Body of pancreas (tissue), 4 donors: ENCODE measurements at regions not wholly inside any gene's neighbourhood (a gene's known extent, or its start where the extent isn't known, plus 50 kb on each side); places are given as distances from the start of the nearest gene placed in this dataset.
"Not testable (repeated sequence)": the region's sequence is repeated elsewhere in the genome, so short reads cannot be mapped to it uniquely, and the experiment has no call there.

ENCODE experiments used
- POLR2A ChIP-seq, 3 donors: fragments of 450-650 bp; IDR thresholded peaks; one replicate each; pipeline ENCODE4 v1.6.1; 2016; ENCODE audit warnings: antibody characterized with exemption in 3 of 3, mild to moderate bottlenecking in 2 of 3
- TF ChIP-seq, protein P1 (sequence below), 7 experiments: fragments of 450-650 bp in 4 of 7; fragments of 200-600 bp in 3 of 7; sonication (generic) in 3 of 7; IDR thresholded peaks; one replicate each; pipeline ENCODE4 v1.5.1; 2016 to 2019; ENCODE audit warnings: antibody characterized with exemption in 7 of 7

DNA sequence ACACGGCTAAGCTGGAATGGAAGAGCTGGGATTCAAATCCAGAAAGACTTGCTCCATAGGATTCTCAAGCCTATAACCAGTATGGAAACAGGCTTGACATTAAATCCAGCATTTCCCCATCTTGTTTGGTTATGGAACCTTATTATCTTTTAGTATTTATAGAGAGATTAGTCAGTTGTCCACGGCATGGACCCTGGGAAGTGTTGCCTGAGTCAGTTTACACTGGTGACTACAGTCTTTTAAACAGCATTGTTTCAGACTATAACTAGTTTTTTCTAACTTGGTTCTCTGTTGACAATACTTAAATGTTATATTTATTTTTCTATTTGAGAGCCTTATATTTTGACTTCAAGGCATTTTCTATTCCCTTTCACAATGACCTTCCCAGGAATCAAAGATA, 106.7 kb downstream of the SYT15B start:
- TF ChIP-seq, protein P1, sequence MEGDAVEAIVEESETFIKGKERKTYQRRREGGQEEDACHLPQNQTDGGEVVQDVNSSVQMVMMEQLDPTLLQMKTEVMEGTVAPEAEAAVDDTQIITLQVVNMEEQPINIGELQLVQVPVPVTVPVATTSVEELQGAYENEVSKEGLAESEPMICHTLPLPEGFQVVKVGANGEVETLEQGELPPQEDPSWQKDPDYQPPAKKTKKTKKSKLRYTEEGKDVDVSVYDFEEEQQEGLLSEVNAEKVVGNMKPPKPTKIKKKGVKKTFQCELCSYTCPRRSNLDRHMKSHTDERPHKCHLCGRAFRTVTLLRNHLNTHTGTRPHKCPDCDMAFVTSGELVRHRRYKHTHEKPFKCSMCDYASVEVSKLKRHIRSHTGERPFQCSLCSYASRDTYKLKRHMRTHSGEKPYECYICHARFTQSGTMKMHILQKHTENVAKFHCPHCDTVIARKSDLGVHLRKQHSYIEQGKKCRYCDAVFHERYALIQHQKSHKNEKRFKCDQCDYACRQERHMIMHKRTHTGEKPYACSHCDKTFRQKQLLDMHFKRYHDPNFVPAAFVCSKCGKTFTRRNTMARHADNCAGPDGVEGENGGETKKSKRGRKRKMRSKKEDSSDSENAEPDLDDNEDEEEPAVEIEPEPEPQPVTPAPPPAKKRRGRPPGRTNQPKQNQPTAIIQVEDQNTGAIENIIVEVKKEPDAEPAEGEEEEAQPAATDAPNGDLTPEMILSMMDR (IDR thresholded peaks at IDR 0.05), result not testable (repeated sequence)
- TF ChIP-seq POLR2A (IDR thresholded peaks at IDR 0.05), result not testable (repeated sequence)
